Hippocampal formation (tissue), 2 donors: ENCODE measurements at regions not wholly inside any gene's neighbourhood (a gene's known extent, or its start where the extent isn't known, plus 50 kb on each side); places are given as distances from the start of the nearest gene placed in this dataset.

Source experiments
- DNase-seq, 2 donors: peaks; one replicate each; lab custom pipeline; 2025; lab: John Stamatoyannopoulos, UW

DNA sequence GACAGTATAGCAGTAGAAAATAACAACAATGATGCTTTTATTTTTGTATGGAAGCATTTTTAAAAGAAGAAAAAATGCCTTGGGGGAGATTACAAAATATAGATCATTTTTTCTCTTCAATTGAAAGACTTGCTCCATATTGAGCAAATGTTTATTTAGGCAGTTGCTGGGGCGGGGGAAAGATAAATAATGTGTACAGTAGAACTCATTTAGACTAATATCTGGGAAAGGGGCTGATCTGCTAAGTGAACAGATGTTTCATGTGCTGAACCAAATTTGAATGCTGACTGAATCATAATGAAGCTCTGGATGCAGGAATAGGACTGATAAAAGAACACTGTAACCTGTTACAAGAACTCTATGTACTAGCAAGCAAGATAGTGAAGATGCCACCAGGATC lies 457.1 kb upstream of the TENM4 start:
- DNase-seq: no peak

GRCh38 chr11:79896258-79896657 lies 455.4 kb upstream of the TENM4 start:
- no peak for DNase-seq

GRCh38 chr11:79894111-79894510 lies 453.3 kb upstream of the TENM4 start:
- no peak for DNase-seq

DNA sequence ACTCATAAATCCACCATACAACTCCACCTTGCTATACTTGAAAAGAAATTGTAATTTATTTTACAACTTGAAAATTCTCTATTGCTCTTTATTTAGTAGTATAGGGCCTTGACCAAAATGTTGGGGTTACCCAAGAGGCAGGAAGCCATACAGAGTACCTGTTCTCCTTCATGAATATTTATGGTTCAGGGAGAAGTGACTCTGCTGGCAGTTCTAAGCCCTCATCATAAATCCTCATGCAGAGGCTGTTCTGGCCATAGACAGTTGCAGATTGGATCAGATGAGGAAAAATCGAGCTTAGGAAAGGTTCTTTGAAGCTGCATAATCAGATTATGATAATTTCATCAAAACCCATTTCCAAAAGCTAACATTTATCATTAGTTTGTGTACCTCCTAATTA lies 449.4 kb upstream of the TENM4 start:
- no peak for DNase-seq

DNA sequence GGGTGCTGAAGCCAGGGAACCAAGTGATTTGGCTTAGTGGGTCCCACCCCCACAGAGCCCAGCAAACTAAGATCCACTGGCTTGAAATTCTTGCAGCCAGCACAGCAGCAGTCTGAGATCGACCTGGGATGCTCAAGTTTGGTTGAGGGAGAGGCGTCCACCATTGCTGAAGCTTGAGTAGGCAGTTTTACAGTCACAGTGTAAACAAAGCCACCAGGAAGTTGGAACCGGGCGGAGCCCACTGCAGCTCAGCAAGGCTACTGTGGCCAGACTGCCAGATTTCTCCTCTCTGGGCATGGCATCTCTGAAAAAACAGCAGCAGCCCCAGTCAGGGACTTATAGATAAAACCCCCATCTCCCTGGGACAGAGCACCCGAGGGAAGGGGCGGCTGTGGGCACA lies 424.1 kb upstream of the TENM4 start:
- DNase-seq: no peak

DNA sequence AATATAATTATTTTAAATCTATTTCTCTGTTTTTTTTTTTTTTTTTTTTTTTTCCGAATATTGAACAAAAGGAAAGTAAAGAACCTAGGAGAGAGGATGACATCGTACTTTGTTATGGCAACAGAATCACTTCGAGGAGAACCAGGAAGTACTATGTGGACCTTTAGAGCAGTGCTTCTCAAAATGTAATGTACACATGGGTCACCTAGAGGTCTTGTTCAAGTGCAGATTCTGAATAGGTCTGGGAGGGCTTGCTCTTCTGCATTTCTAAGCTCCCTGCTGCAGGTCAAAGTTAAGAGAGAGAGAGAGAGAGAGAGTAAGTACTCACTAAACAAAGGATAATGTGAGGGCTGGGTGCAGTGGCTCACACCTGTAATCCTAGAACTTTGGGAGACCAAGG lies 419.5 kb upstream of the TENM4 start:
- DNase-seq: no peak

- DNase-seq: no peak
Observed at GRCh38 chr11:79857377-79858214, 416.8 kb upstream of the TENM4 start.

DNA sequence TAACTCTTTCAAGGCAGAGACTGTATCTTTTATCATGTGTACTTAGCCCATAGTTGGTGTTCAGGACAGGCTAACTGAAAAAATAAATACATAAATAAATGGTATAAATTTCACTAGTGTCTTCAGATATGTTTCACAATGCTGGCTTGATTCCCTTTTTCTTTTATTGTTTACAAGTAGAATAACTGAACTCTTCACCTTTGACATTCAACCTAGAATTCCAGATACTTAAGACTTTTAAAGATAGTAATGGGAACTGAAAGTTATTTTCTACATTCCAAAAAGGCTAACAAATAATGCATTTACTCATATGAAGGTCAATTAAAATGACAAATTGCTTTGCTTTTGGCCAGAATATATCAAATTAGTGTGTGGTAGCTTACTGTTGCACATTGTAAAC lies 411.3 kb upstream of the TENM4 start:
- DNase-seq: no peak

DNA sequence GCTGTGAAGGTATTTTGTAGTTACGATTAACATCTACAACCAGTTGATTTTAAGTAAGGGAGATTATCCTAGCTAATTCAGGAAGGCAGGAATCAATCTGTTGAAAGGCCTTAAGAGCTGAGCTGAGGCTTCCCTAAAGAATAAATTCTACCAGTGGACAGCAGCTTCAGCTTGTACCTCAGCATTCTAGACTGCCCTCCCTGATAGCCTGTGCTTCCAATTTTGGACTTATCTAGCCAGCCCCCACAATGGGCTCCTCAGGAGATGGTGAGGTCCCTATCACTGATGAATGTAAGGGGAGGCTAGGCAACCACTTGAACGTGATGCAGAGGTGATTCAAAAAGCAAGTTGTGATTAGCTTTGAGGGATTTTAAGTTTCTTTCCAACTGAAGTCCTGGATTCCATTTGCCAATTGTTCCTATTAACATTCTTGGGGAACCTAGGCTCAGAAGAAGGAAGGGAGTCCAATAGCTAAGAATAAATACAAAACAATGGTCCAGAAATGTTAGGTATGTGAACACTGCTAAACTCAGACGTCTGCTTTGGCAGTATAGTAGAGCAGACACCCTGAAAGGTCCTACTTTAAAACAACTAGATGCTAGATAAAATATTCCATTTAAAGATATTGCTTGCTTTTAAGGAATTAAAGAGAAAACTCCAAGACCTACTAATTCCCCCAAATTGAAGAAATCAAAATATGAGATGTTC lies 404.3 kb upstream of the TENM4 start:
- DNase-seq: no peak

GRCh38 chr11:79834015-79834414 lies 393.2 kb upstream of the TENM4 start:
- no peak for DNase-seq

- no peak for DNase-seq
Observed at GRCh38 chr11:79830446-79830845, 389.6 kb upstream of the TENM4 start.

- no peak for DNase-seq
Observed at GRCh38 chr11:79829891-79830290, 389.1 kb upstream of the TENM4 start.

- DNase-seq: no peak
Observed at GRCh38 chr11:79822766-79823165, 381.9 kb upstream of the TENM4 start.

- DNase-seq: no peak
Observed at GRCh38 chr11:79813551-79813950, 372.7 kb upstream of the TENM4 start.

- no peak for DNase-seq
Observed at GRCh38 chr11:79809487-79809886, 368.7 kb upstream of the TENM4 start.

- no peak for DNase-seq
Observed at GRCh38 chr11:79807506-79807905, 366.7 kb upstream of the TENM4 start.

GRCh38 chr11:79796704-79797103 lies 355.9 kb upstream of the TENM4 start:
- no peak for DNase-seq

- DNase-seq: no peak
Observed at GRCh38 chr11:79794484-79795393, 353.9 kb upstream of the TENM4 start.

DNA sequence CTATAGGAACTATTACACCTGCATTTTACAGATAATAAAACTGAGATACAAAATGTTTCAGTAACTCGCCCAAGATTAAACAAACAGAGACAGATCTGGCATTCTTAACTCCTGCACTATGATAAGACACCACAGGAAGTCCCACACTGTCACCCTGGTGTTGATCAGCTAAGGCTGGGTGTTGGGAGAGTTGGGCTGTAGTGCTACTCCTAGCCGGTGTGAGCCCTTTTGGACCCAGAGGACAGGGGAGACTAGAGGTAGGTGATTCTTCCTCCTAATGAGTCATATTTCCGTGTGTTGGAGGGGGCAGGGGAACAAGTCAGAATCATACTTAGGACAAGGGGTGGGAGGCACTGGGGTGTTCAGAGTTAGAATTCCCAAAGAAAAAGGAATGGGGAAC lies 353.2 kb upstream of the TENM4 start:
- DNase-seq: no peak

GRCh38 chr11:79786961-79787360 lies 346.1 kb upstream of the TENM4 start:
- DNase-seq: no peak

DNA sequence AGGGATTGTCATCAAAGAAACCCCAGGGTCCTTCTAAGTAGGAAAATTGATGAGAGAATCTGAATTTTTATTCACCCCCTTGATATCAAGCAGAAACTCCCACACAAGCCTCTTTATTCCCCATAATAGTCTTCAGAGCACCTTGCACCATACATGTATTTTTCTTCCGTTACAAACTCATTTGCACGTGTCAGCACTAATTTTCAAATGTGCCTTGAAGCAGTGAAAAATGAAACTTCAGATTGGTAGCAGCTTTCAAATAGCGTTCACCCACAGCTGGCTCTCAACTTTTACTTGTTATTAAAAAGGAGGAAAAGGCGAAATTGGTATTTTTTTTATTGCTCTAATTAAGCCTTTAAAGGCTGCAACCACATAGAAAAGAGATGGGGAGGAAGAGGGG lies 343.0 kb upstream of the TENM4 start:
- no peak for DNase-seq

DNA sequence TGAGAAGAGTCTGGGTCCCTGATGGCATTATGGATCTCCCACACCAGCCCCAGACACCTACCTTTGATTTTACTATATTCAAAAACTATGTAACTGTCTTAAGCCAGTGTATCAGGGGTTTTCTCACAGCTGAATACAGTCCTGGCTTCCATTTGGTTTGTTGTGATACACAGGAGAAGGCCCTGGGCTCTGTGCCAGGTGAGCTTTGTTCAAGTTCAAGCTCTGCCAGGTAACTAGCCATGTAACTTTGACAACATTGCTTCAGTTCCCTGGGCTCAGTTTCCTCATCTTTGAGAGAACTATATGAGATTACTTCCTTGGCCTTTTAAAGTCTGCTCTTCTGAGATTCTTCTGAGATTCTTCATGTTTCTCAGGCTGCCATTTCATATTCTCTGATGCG lies 327.5 kb upstream of the TENM4 start:
- DNase-seq: no peak
